HG03460 (cell line): ENCODE measurements at regions not wholly inside any gene's neighbourhood (a gene's known extent, or its start where the extent isn't known, plus 50 kb on each side); places are given as distances from the start of the nearest gene placed in this dataset.

Experiments
- ATAC-seq: cut with Tn5 transposase; IDR thresholded peaks from one replicate; pipeline ENCODE4 v1.9.1; 2021; ENCODE audit not compliant: unreplicated experiment

DNA sequence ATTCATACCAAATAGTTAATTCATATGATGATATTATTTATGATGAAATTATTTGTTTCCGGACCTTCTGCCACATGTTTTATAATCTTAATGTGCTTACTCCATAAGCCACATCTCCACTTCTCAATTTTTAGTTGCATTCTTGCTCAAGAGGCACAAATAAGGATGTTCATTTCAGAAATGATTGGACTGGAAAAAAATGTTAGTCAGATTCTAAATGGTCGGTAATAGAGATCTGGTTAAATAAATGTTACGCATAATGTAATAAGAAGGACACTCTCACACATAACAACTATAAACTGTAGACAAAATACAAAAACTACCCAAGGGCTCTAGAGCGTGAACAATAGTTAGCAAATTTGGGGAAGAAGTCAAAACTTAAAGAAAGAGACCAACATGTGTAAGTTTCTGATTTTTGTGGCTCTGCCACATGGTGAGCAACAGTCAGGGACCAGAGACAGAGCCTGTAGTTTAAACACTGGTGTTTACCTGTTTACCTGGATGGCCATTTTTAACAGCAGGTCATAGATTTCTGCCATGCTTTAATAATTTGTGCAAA is 554.3 kb upstream of the CLINT1 start:
- ATAC-seq, result no peak

- ATAC-seq, result no peak
Measured at GRCh38 chr5:158410976-158411375, 552.0 kb upstream of the CLINT1 start.

DNA sequence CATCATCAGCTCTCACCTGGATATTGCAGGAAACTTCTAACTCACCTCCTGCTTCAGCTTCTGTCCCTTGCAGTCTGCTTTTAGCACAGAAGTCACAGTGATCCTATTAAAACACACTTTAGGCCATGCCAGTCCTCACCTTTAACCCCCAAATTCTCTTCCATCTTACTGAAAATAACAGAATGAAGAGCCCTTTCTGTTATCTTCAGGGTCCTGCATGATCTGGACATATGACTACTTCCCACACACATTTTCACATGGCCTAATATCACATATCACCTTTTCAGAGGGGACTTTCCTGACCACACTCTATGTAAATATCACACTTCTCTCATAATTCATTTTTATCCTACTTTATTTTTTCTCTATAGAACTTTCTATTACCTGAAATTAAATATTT is 550.6 kb upstream of the CLINT1 start:
- ATAC-seq, result peak; percentile 73

- no peak for ATAC-seq
Measured at GRCh38 chr5:158407824-158408195, 548.9 kb upstream of the CLINT1 start.

DNA sequence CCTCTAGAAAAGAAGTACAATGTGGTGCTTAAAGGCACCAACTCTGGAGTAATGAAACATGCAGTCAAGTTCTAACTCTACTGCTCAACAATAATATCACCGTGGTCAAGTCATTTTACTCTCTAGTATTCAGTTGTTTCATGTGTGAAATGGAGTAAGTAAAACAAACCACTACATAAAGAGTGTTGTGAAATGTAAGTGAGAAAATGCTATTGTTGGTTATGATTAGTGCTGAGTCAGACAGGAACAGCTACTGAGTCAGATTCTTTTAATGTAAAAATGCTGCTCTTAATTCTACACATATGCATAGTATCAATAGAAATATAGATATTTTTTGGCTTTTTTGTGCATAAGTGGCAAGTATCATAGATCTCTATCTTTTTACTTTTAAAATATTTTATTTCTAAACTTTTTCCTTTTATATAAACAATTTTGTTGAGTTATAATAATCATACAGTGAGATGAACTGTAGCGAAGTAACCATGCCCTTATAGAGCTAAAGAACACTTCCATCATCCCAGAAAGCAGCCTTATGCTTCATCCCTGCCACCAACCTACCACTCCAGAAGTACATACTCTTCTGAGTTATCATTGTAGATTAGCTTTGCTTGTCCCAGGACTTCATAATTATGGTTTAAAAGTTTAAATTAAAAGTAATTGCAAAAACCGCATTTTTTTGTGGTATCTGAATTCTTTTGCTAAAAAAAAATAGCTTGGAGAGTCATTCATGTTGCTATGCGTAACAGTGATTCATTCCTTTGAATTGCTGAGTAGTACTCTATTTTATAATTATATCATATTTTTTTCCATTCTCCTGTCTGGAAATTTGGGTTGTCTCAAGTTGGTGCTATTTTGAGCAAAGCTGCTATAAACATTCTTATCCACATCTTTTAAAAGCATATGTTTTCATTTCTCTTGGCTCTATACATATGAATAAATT is 548.2 kb upstream of the CLINT1 start:
- ATAC-seq, result no peak

DNA sequence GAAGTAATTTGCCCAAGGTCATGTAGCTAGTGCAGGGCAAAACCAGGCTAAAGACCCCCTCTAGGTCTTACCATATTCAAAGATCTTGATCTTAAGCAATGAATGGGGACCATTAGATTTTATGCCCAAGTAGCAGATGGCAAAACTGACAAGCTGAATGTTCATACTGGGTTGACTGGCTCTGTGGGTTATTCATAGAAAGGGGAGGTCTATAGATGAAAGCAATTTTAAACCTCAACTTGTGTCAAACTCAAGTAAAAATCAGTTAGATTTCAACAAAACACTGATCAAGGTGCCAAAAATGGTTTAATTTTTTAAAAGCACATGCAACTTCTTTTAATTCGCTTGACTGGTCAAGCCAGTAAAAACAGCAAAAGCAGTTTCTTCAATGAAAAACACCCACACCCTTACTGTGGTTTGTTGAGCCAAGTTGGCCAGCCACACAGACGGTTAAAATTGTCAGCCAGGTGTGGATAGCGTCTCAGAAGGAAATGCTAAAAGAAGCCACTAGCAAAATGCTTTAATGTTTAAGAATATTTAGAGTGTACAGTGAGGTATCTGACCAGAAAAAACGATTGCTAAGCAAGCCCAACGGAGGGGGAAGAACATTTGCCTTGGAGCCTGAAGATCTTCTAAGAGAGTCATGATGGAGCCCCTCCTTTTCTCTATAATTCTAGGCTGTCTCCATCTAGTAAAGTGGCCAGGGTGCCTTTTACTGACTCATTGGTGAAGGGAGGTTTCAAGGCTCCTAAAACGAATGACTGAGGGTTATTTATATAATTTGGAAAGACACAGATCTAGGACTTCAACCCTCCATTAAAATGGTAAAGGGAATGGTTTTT is 539.6 kb upstream of the CLINT1 start:
- peak; percentile 88 for ATAC-seq

DNA sequence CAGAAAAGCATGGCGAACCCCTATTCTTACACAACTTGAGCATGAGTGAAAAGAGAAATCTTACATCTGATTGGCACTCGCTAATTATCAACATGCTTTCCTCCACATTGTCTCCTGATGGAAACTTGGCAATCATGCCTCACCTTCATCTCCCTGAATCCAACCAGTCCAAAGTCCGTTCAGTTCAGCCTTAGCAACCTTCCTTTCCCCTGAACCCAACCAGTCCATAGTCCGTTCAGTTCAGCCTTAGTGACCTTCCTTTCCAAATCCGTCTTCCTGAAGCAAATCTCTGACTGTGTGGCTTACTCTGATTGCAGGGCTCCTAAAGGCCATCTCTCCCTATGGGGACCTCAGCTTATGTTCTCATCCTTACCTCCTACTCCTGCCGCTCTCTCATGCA is 538.3 kb upstream of the CLINT1 start:
- no peak for ATAC-seq

GRCh38 chr5:158394102-158394501 is 535.2 kb upstream of the CLINT1 start:
- no peak for ATAC-seq

GRCh38 chr5:158393457-158393856 is 534.5 kb upstream of the CLINT1 start:
- no peak for ATAC-seq

DNA sequence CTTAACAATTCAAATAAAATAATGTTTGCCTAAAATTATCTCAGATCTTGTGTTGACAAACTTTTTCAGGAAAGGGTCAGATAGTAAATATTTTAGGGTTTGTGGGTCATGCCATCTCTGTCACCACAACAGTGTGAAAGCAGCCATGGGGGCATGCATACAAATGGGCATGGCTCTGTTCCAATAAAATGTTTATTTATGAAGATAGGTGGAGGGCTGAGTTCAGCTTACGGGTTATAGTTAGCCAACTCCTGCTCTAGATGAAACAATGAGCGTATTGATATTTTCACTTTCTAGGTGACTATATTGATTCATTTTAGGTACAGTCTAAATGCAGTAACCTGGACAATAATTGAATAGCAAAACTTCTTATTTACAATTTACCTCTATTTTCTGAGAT is 533.8 kb upstream of the CLINT1 start:
- no peak for ATAC-seq

DNA sequence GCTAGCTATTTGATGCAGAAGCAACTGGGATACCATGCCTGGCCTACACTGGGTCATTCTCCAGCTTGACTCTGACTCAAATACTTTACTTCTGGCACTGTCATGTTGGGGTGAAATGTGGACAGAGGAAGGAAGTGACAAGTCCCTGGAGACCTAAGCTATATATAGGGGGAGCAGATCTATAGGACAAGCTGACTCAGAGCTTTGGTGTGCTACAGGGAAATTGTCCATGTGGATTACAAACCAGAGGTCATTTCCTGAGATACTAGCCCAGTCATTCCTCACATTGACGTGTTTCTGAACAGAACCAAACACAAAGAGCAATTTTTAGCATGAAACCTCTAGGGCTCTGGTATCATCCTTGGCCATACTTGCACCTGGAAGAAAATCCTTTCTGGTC is 531.6 kb upstream of the CLINT1 start:
- ATAC-seq, result peak; percentile 72

GRCh38 chr5:158389786-158390185 is 530.8 kb upstream of the CLINT1 start:
- ATAC-seq, result no peak

DNA sequence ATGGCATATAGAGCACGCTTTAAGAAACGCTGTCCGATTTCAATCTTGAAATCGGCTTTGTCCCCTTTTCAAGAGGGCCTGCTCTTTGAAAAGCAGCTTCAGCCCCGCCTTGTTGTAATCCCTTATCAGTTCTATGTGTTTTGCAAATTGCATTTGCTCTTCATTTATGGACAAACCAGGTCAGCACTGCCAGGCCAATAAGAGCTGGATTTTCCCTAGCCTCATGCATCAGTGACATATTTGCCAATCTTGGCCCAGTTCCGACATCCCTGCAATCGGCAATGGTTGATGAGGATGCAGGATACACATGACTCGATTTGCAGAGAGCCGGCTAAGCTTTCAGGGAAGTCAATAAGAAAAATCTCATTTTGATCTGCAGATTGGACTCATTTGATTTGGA is 529.1 kb upstream of the CLINT1 start:
- ATAC-seq, result no peak

- no peak for ATAC-seq
Measured at GRCh38 chr5:158387499-158387898, 528.6 kb upstream of the CLINT1 start.

- ATAC-seq, result no peak
Measured at GRCh38 chr5:158385982-158386381, 527.0 kb upstream of the CLINT1 start.

DNA sequence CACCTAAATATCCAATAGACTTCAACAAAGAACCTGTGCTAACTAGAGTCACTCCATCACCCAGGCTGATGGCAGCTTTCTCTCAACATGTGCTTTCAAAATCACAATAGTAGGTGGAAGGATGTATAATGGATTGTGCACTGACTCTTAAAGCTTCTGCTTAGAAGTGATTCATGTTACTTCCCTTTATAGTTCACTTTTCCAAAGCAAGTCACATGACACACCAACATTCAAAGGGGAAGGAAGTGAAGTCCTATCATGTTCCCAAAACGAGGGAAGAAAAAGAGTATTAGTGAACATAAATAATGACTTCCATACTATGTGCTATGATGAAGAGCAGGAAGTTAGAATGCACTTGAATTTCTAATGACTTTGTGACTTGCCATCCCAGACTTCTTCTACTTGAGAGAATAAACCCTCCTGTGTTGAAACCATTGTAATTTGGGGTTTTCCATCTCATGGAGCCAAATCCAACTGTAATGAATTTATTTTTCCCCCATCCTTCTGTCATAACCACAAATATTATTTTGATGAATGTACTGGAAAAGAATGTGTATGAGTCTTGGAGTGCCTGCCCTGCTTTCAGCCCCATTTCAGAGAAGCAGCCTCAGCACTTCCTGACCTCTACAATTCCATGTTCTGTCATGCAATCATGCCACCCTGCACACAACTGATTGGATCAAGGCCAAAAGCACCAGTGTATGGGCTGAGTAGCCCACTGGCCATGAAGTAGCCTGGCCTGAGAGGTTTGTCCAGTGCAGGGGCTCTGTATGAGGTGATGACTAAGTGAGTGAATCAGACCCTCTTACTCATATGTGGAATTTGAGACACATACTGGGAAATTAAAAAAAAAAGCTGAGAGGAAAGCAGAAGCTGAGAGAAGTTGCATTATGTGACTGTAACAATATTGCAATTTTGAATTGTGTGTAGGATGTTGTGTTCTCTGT is 525.9 kb upstream of the CLINT1 start:
- ATAC-seq, result no peak

GRCh38 chr5:158383486-158383885 is 524.5 kb upstream of the CLINT1 start:
- ATAC-seq, result no peak

DNA sequence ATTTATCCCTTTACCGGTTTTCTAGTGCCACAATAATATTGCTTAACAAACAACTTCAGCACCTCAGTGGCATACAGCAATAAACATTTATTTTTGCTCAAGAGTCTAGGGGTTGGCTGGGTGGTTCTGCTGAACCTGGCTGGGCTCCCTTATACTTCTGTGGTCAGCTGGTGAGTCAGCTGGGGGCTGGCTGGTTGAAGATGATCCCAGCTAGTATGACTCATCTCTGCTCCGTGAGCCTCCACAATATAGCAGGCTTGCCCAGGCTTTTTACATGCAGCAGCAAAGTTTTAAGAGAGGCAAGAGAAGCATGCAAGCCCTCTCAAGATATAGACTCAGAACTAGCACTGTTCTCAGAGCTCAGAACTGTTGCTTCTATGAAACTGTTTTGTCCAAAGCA is 523.5 kb upstream of the CLINT1 start:
- peak; percentile 98 for ATAC-seq

DNA sequence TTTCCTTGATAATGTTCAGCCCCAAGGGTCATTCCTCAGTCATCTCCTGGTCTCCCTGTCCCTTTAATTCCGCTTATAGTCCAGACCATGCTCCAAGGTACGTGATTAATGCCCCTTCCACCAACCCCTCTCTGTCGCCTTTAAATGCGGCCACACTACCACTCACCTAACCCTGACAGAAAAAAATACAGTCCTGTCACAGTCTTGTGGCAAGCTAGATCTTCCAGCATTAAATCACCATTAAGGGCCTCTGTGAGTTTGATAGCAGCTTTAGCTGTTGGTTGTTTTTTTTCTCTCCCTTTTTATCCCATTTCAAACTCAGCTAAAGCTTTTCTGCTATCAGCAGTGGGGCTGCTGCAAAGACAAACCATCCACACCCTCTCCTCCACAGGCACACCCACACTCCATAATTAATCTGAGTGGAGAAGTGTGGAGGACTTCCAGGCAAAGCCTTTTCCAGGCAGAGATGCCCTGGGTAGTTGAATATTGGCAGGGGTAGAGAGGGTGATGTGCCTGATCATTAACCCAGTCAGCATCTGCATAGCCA is 522.7 kb upstream of the CLINT1 start:
- no peak for ATAC-seq

GRCh38 chr5:158380661-158381060 is 521.7 kb upstream of the CLINT1 start:
- ATAC-seq, result no peak
